COLO668 (cell line): ENCODE measurements at regions not wholly inside any gene's neighbourhood (a gene's known extent, or its start where the extent isn't known, plus 50 kb on each side); places are given as distances from the start of the nearest gene placed in this dataset.

ENCODE experiments used
- DNase-seq: peaks from one replicate; lab custom pipeline; 2025; ENCODE audit not compliant: unreplicated experiment; lab: John Stamatoyannopoulos, UW

- DNase-seq = no peak
Observed at GRCh38 chr1:4411862-4412261, 242.5 kb upstream of the AJAP1 start.

GRCh38 chr1:4415476-4415875 lies 238.9 kb upstream of the AJAP1 start:
- DNase-seq = no peak

GRCh38 chr1:4416189-4416588 lies 238.2 kb upstream of the AJAP1 start:
- no peak for DNase-seq

- DNase-seq = no peak
Observed at GRCh38 chr1:4418021-4418420, 236.4 kb upstream of the AJAP1 start.

GRCh38 chr1:4421986-4422385 lies 232.4 kb upstream of the AJAP1 start:
- no peak for DNase-seq

GRCh38 chr1:4422504-4423289 lies 231.7 kb upstream of the AJAP1 start:
- DNase-seq = no peak

GRCh38 chr1:4424254-4424653 lies 230.2 kb upstream of the AJAP1 start:
- DNase-seq = no peak

GRCh38 chr1:4424766-4425165 lies 229.6 kb upstream of the AJAP1 start:
- DNase-seq = no peak

GRCh38 chr1:4425892-4426291 lies 228.5 kb upstream of the AJAP1 start:
- DNase-seq = peak; percentile 14

- DNase-seq = no peak
Observed at GRCh38 chr1:4428711-4429110, 225.7 kb upstream of the AJAP1 start.

- no peak for DNase-seq
Observed at GRCh38 chr1:4430406-4431365, 223.7 kb upstream of the AJAP1 start.

- no peak for DNase-seq
Observed at GRCh38 chr1:4431491-4431890, 222.9 kb upstream of the AJAP1 start.

GRCh38 chr1:4433075-4433474 lies 221.3 kb upstream of the AJAP1 start:
- DNase-seq = no peak

- DNase-seq = no peak
Observed at GRCh38 chr1:4444086-4444485, 210.3 kb upstream of the AJAP1 start.

GRCh38 chr1:4447778-4448420 lies 206.5 kb upstream of the AJAP1 start:
- no peak for DNase-seq

GRCh38 chr1:4449972-4450371 lies 204.4 kb upstream of the AJAP1 start:
- no peak for DNase-seq

GRCh38 chr1:4452701-4453100 lies 201.7 kb upstream of the AJAP1 start:
- DNase-seq = no peak

GRCh38 chr1:4460052-4460451 lies 194.4 kb upstream of the AJAP1 start:
- no peak for DNase-seq

GRCh38 chr1:4460651-4461050 lies 193.8 kb upstream of the AJAP1 start:
- no peak for DNase-seq

GRCh38 chr1:4461726-4462290 lies 192.6 kb upstream of the AJAP1 start:
- no peak for DNase-seq

GRCh38 chr1:4462831-4463484 lies 191.5 kb upstream of the AJAP1 start:
- no peak for DNase-seq
